K562 (cell line): ENCODE measurements at regions not wholly inside any gene's neighbourhood (a gene's known extent, or its start where the extent isn't known, plus 50 kb on each side); places are given as distances from the start of the nearest gene placed in this dataset.

Experiments used
- CEBPB ChIP-seq: fragments of 450-650 bp; IDR thresholded peaks from 2 replicates; pipeline ENCODE4 v1.6.1; 2016; ENCODE audit warnings: missing genetic modification characterization, missing compliant biosample characterization
- CEBPG ChIP-seq, 3 experiments: fragments of 200-800 bp in 1 of 3; sonication (Bioruptor generic) in 1 of 3; sonication (generic) in 1 of 3; formaldehyde crosslinking in 1 of 3; IDR thresholded peaks in 2 of 3; conservative IDR thresholded peaks in 1 of 3; 2 replicates each; pipeline versions ENCODE4 v1.6.1 to v1.8.0; 2016 to 2022; ENCODE audit warnings: missing compliant biosample characterization in 2 of 3, missing genetic modification characterization in 2 of 3, mild to moderate bottlenecking in 1 of 3, missing genetic modification reagents in 1 of 3
- DPF2 ChIP-seq: fragments of 450-650 bp; IDR thresholded peaks from 2 replicates; pipeline ENCODE4 v1.6.1; 2016
- L3MBTL2 ChIP-seq: fragments of 450-650 bp; IDR thresholded peaks from 2 replicates; pipeline ENCODE4 v1.6.1; 2016; ENCODE audit warnings: mild to moderate bottlenecking, moderate library complexity
- NR4A1 ChIP-seq, 2 experiments: fragments of 250-450 bp in 1 of 2; fragments of 450-650 bp in 1 of 2; sonication (Bioruptor Pico) in 1 of 2; IDR thresholded peaks; 2 replicates each; pipeline versions ENCODE4 v1.4.0 to v1.6.1; 2016 to 2020; ENCODE audit warnings: mild to moderate bottlenecking in 2 of 2, missing compliant biosample characterization in 1 of 2, missing genetic modification characterization in 1 of 2, moderate library complexity in 1 of 2
- RBM25 ChIP-seq: fragments of 200-400 bp; formaldehyde crosslinking; IDR thresholded peaks from 2 replicates; pipeline ENCODE4 v1.6.1; 2018; ENCODE audit warnings: low read length, low read depth, moderate library complexity; ENCODE audit not compliant: severe bottlenecking
- RFX5 ChIP-seq: IDR thresholded peaks from 2 replicates; pipeline ENCODE4 v1.6.1; 2011; ENCODE audit warnings: low read depth, mild to moderate bottlenecking, improper control_type of control experiment, low read length
- U2AF2 ChIP-seq: fragments of 200-400 bp; formaldehyde crosslinking; optimal IDR thresholded peaks from 2 replicates; pipeline ENCODE3; 2017; ENCODE audit warnings: low read depth, mild to moderate bottlenecking, low read length
- YY1 ChIP-seq, 3 experiments: IDR thresholded peaks; 2 replicates each; pipeline ENCODE4 v1.6.1; 2011; ENCODE audit warnings: low read length in 2 of 3, mild to moderate bottlenecking in 2 of 3, moderate library complexity in 2 of 3, borderline replicate concordance in 1 of 3, control low read depth in 1 of 3, low read depth in 1 of 3; ENCODE audit not compliant: insufficient read depth in 3 of 3, insufficient replicate concordance in 2 of 3, control insufficient read depth in 1 of 3, insufficient read length in 1 of 3; ENCODE audit errors: extremely low read depth in 1 of 3
- ZFP36 ChIP-seq: fragments of 150-350 bp; IDR thresholded peaks from 2 replicates; pipeline ENCODE4 v1.6.1; 2018; ENCODE audit warnings: low read length, low read depth; ENCODE audit not compliant: partially characterized antibody
- ZFX ChIP-seq: sonication (generic); formaldehyde crosslinking; IDR thresholded peaks from 2 replicates; pipeline ENCODE4 v1.8.0; 2022; ENCODE audit warnings: mild to moderate bottlenecking, missing genetic modification reagents, moderate library complexity
- ZKSCAN8 ChIP-seq: fragments of 200-800 bp; sonication (Bioruptor generic); IDR thresholded peaks from 2 replicates; pipeline ENCODE4 v1.6.1; 2016; ENCODE audit warnings: missing genetic modification characterization, missing compliant biosample characterization
- ZNF133 ChIP-seq: fragments of 250-450 bp; sonication (Bioruptor Pico); IDR thresholded peaks from 2 replicates; pipeline ENCODE4 v1.4.0; 2020; ENCODE audit warnings: mild to moderate bottlenecking
- ZNF436 ChIP-seq: fragments of 250-450, 450-650 bp; sonication (Bioruptor Pico); formaldehyde crosslinking; IDR thresholded peaks from 2 replicates; pipeline ENCODE4 v1.7.0; 2020; ENCODE audit warnings: mild to moderate bottlenecking
- ZNF695 ChIP-seq: fragments of 450-650 bp; formaldehyde crosslinking; IDR thresholded peaks from 2 replicates; pipeline ENCODE4 v1.4.0; 2020; ENCODE audit warnings: mild to moderate bottlenecking, moderate library complexity
- TF ChIP-seq, protein P1 (sequence below), 2 experiments: fragments of 450-650 bp in 1 of 2; sonication (generic) in 1 of 2; formaldehyde crosslinking; conservative IDR thresholded peaks; 2 replicates each; pipeline versions ENCODE4 v1.4.0 to v1.8.1; 2020 to 2022; ENCODE audit warnings: mild to moderate bottlenecking in 1 of 2, missing genetic modification reagents in 1 of 2
- TF ChIP-seq, protein P2 (sequence below): sonication (generic); IDR thresholded peaks from 2 replicates; pipeline ENCODE4 v1.6.1; 2016
- TF ChIP-seq, protein P3 (sequence below): fragments of 450-650 bp; conservative IDR thresholded peaks from 2 replicates; pipeline ENCODE4 v1.6.1; 2016; ENCODE audit warnings: missing genetic modification characterization, low read depth, mild to moderate bottlenecking, missing compliant biosample characterization, moderate library complexity
- TF ChIP-seq, protein P4 (sequence below): fragments of 450-650 bp; formaldehyde crosslinking; IDR thresholded peaks from 2 replicates; pipeline ENCODE4 v1.4.0; 2020; ENCODE audit warnings: mild to moderate bottlenecking
- TF ChIP-seq, protein P5 (sequence below): fragments of 450-650 bp; formaldehyde crosslinking; IDR thresholded peaks from 2 replicates; pipeline ENCODE4 v1.4.0; 2020; ENCODE audit warnings: mild to moderate bottlenecking, mixed read lengths

DNA sequence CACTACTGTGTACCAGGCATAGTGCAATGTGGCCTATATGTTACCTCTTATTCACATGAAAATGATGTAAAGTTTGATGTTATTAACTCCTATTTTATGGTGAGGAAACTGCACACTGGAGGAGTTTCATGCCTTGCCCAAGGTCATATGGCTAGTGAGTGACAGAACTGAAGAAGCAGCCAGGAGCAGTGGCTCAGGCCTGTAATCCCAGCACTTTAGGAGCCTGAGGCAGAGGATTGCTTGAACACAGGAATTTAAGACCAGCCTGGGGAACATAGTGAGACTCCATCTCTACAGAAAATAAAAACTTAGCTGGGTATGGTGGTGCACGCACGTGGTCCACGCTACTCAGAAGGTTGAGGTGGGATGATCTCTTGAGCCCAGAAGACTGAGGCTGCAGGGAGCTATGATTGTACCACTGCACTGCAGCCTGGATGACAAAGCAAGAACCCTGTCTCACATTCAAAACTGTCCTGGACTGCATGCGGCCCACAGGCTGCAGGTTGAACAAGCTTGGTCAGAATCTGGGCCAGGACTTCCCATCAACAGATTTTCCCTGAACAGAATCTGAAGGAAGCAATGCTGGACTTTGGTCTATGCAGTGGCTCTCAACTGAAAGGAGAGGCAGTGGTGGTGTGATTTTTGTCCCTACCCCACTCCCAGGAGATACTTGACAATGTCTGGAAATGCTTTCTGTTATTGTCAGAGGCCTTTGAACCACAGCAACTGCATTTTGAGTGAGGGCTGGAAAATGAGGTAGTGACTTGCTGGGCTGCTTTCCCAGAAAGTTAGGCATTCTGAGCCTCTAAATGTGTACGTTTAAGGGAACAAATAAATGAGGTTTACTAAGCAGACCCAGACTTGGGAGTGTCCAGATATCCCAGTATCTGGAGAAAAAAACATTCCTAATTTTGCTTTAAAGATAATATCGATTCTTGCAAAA, 479.5 kb downstream of the TMEM114 start (continued):
- TF ChIP-seq YY1 (IDR thresholded peaks at IDR 0.05; ENCODE audit: borderline replicate concordance in 1 of 3, control insufficient read depth in 1 of 3, extremely low read depth in 1 of 3, insufficient read depth in 3 of 3, insufficient read length in 1 of 3, insufficient replicate concordance in 2 of 3, low read depth in 1 of 3, low read length in 2 of 3) (peak in 1 of 3 experiments; percentile 41), RBM25 (peak; percentile 56), ZNF133 (CRISPR knock-in tag) (no peak), ZNF695 (CRISPR knock-in tag) (no peak), CEBPB (tag) (no peak), U2AF2 (no peak), ZFX (CRISPR knock-in tag) (peak; percentile 72), NR4A1 (CRISPR knock-in tag; IDR thresholded peaks at IDR 0.05) (no peak), NR4A1 (tag; IDR thresholded peaks at IDR 0.05) (no peak), ZFP36 (peak; percentile 43), L3MBTL2 (peak; percentile 79), ZNF436 (CRISPR knock-in tag) (no peak), DPF2 (peak; percentile 16; the same call in 1 of the 2 replicates), ZKSCAN8 (peak; percentile 72; the same call in 1 of the 2 replicates), RFX5 (no peak), CEBPG (CRISPR knock-in tag; IDR thresholded peaks at IDR 0.05) (no peak), CEBPG (tag; conservative IDR thresholded peaks at IDR 0.05 in 1 of 2, IDR thresholded peaks at IDR 0.05 in 1 of 2) (no peak)
- TF ChIP-seq, protein P1, sequence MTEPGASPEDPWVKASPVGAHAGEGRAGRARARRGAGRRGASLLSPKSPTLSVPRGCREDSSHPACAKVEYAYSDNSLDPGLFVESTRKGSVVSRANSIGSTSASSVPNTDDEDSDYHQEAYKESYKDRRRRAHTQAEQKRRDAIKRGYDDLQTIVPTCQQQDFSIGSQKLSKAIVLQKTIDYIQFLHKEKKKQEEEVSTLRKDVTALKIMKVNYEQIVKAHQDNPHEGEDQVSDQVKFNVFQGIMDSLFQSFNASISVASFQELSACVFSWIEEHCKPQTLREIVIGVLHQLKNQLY (CRISPR knock-in tag; conservative IDR thresholded peaks at IDR 0.05): no peak
- TF ChIP-seq, protein P2, sequence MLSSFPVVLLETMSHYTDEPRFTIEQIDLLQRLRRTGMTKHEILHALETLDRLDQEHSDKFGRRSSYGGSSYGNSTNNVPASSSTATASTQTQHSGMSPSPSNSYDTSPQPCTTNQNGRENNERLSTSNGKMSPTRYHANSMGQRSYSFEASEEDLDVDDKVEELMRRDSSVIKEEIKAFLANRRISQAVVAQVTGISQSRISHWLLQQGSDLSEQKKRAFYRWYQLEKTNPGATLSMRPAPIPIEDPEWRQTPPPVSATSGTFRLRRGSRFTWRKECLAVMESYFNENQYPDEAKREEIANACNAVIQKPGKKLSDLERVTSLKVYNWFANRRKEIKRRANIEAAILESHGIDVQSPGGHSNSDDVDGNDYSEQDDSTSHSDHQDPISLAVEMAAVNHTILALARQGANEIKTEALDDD: peak; percentile 46; the same call in 1 of the 2 replicates
- TF ChIP-seq, protein P3, sequence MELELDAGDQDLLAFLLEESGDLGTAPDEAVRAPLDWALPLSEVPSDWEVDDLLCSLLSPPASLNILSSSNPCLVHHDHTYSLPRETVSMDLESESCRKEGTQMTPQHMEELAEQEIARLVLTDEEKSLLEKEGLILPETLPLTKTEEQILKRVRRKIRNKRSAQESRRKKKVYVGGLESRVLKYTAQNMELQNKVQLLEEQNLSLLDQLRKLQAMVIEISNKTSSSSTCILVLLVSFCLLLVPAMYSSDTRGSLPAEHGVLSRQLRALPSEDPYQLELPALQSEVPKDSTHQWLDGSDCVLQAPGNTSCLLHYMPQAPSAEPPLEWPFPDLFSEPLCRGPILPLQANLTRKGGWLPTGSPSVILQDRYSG: 0 out of 2 replicates have a peak, but pooled peaks have one; percentile 40
- TF ChIP-seq, protein P4, sequence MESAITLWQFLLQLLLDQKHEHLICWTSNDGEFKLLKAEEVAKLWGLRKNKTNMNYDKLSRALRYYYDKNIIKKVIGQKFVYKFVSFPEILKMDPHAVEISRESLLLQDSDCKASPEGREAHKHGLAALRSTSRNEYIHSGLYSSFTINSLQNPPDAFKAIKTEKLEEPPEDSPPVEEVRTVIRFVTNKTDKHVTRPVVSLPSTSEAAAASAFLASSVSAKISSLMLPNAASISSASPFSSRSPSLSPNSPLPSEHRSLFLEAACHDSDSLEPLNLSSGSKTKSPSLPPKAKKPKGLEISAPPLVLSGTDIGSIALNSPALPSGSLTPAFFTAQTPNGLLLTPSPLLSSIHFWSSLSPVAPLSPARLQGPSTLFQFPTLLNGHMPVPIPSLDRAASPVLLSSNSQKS (CRISPR knock-in tag): no peak
- TF ChIP-seq, protein P5, sequence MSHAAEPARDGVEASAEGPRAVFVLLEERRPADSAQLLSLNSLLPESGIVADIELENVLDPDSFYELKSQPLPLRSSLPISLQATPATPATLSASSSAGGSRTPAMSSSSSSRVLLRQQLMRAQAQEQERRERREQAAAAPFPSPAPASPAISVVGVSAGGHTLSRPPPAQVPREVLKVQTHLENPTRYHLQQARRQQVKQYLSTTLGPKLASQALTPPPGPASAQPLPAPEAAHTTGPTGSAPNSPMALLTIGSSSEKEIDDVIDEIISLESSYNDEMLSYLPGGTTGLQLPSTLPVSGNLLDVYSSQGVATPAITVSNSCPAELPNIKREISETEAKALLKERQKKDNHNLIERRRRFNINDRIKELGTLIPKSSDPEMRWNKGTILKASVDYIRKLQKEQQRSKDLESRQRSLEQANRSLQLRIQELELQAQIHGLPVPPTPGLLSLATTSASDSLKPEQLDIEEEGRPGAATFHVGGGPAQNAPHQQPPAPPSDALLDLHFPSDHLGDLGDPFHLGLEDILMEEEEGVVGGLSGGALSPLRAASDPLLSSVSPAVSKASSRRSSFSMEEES (CRISPR knock-in tag): no peak
